ENCODE measurements at regions not wholly inside any gene's neighbourhood (a gene's known extent, or its start where the extent isn't known, plus 50 kb on each side); places are given as distances from the start of the nearest gene placed in this dataset.

- Mint-ChIP-seq H3K27me3 (ENCODE audit: unreplicated experiment) (peaks cover 50% of the 10 kb centered on the region), H3K27ac (ENCODE audit: unreplicated experiment) (peak overlapping the region; percentile 0), H3K4me3 (ENCODE audit: unreplicated experiment) (peak overlapping the region; percentile 68), H3K9me3 (ENCODE audit: unreplicated experiment) (peaks cover 18% of the 10 kb centered on the region), H3K36me3 (ENCODE audit: unreplicated experiment) (no peaks in the 10 kb centered on the region), H3K4me1 (ENCODE audit: low read depth, unreplicated experiment) (peaks cover 12% of the 10 kb centered on the region)
- DNase-seq = no peak
- TF ChIP-seq, protein P1, sequence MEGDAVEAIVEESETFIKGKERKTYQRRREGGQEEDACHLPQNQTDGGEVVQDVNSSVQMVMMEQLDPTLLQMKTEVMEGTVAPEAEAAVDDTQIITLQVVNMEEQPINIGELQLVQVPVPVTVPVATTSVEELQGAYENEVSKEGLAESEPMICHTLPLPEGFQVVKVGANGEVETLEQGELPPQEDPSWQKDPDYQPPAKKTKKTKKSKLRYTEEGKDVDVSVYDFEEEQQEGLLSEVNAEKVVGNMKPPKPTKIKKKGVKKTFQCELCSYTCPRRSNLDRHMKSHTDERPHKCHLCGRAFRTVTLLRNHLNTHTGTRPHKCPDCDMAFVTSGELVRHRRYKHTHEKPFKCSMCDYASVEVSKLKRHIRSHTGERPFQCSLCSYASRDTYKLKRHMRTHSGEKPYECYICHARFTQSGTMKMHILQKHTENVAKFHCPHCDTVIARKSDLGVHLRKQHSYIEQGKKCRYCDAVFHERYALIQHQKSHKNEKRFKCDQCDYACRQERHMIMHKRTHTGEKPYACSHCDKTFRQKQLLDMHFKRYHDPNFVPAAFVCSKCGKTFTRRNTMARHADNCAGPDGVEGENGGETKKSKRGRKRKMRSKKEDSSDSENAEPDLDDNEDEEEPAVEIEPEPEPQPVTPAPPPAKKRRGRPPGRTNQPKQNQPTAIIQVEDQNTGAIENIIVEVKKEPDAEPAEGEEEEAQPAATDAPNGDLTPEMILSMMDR (IDR thresholded peaks at IDR 0.05; ENCODE audit: partially characterized antibody, unreplicated experiment) = no peak
Measured at GRCh38 chr6:28809947-28810658, 113.7 kb downstream of the TRIM27 start.

GRCh38 chr6:28810659-28811053 is 113.1 kb downstream of the TRIM27 start:
- Mint-ChIP-seq H3K9me3 (ENCODE audit: unreplicated experiment) (peaks cover 18% of the 10 kb centered on the region), H3K4me3 (ENCODE audit: unreplicated experiment) (peak overlapping the region; percentile 68)
- no peak for DNase-seq

GRCh38 chr6:28811873-28812272 is 111.9 kb downstream of the TRIM27 start:
- Mint-ChIP-seq H3K27ac (ENCODE audit: unreplicated experiment) (no peak overlapping the region), H3K9me3 (ENCODE audit: unreplicated experiment) (peaks cover 18% of the 10 kb centered on the region), H3K36me3 (ENCODE audit: unreplicated experiment) (no peaks in the 10 kb centered on the region), H3K27me3 (ENCODE audit: unreplicated experiment) (peaks cover 56% of the 10 kb centered on the region), H3K4me3 (ENCODE audit: unreplicated experiment) (no peak overlapping the region), H3K4me1 (ENCODE audit: low read depth, unreplicated experiment) (peaks cover 12% of the 10 kb centered on the region)
- no peak for DNase-seq
- TF ChIP-seq, protein P1 (IDR thresholded peaks at IDR 0.05; ENCODE audit: partially characterized antibody, unreplicated experiment) = no peak

More at GRCh38 chr6:28810659-28811053, 113.1 kb downstream of the TRIM27 start:
- no peak overlapping the region for H3K27ac Mint-ChIP-seq (ENCODE audit: unreplicated experiment)
- no peaks in the 10 kb centered on the region for H3K36me3 Mint-ChIP-seq (ENCODE audit: unreplicated experiment)
- TF ChIP-seq, protein P1 (IDR thresholded peaks at IDR 0.05; ENCODE audit: partially characterized antibody, unreplicated experiment) = no peak
- peaks cover 52% of the 10 kb centered on the region for H3K27me3 Mint-ChIP-seq (ENCODE audit: unreplicated experiment)
- H3K4me1 Mint-ChIP-seq (ENCODE audit: low read depth, unreplicated experiment) = peaks cover 12% of the 10 kb centered on the region

- H3K27ac Mint-ChIP-seq (ENCODE audit: unreplicated experiment) = no peak overlapping the region
- H3K4me3 Mint-ChIP-seq (ENCODE audit: unreplicated experiment) = peak overlapping the region; percentile 88
- H3K36me3 Mint-ChIP-seq (ENCODE audit: unreplicated experiment) = no peaks in the 10 kb centered on the region
- TF ChIP-seq, protein P1 (IDR thresholded peaks at IDR 0.05; ENCODE audit: partially characterized antibody, unreplicated experiment) = no peak
- no peak for DNase-seq
- H3K27me3 Mint-ChIP-seq (ENCODE audit: unreplicated experiment) = peaks cover 53% of the 10 kb centered on the region
- H3K9me3 Mint-ChIP-seq (ENCODE audit: unreplicated experiment) = peaks cover 14% of the 10 kb centered on the region
- H3K4me1 Mint-ChIP-seq (ENCODE audit: low read depth, unreplicated experiment) = peaks cover 10% of the 10 kb centered on the region
Measured at GRCh38 chr6:28812778-28813569, 110.8 kb downstream of the TRIM27 start.

Data from glutamatergic neuron (in vitro differentiated cells).